AG04450 (cell line): ENCODE measurements at regions not wholly inside any gene's neighbourhood (a gene's known extent, or its start where the extent isn't known, plus 50 kb on each side); places are given as distances from the start of the nearest gene placed in this dataset.

Source experiments
- CTCF ChIA-PET: fragments of 300-600, 350-600 bp; formaldehyde crosslinking; extraction: SDS; loops from one replicate; lab custom pipeline; 2022; ENCODE audit warnings: antibody characterized with exemption, inconsistent platforms; lab: Charles Lee
- POLR2A ChIA-PET: fragments of 350-600 bp; formaldehyde crosslinking; extraction: SDS; loops from one replicate; lab custom pipeline; 2021; ENCODE audit warnings: antibody characterized with exemption, inconsistent platforms; lab: Yijun Ruan, JAX
- DNase-seq: peaks from one replicate; pipeline ENCODE4 v3.0.0-alpha.2; 2011; ENCODE audit warnings: low read depth, low spot score
- H3K27ac ChIP-seq: one replicate; pipeline ENCODE4 v1.5.1; 2012; ENCODE audit warnings: low read depth, low read length, control low read depth
- H3K27me3 ChIP-seq: one replicate; pipeline ENCODE4 v1.6.0; 2012; ENCODE audit warnings: low read length; ENCODE audit not compliant: control insufficient read depth, insufficient read depth
- H3K4me3 ChIP-seq: 2 replicates; pipeline ENCODE4 v1.5.1; 2011; ENCODE audit warnings: mild to moderate bottlenecking, low read depth, low read length, control low read depth
- H3K9me3 ChIP-seq: 2 replicates; pipeline ENCODE4 v1.5.1; 2012; ENCODE audit warnings: low read length; ENCODE audit not compliant: control insufficient read depth, insufficient read depth
- TF ChIP-seq, protein P1 (sequence below): IDR thresholded peaks from 2 replicates; pipeline ENCODE4 v1.5.1; 2011; ENCODE audit warnings: low read depth, low read length, control low read depth, inconsistent platforms

DNA sequence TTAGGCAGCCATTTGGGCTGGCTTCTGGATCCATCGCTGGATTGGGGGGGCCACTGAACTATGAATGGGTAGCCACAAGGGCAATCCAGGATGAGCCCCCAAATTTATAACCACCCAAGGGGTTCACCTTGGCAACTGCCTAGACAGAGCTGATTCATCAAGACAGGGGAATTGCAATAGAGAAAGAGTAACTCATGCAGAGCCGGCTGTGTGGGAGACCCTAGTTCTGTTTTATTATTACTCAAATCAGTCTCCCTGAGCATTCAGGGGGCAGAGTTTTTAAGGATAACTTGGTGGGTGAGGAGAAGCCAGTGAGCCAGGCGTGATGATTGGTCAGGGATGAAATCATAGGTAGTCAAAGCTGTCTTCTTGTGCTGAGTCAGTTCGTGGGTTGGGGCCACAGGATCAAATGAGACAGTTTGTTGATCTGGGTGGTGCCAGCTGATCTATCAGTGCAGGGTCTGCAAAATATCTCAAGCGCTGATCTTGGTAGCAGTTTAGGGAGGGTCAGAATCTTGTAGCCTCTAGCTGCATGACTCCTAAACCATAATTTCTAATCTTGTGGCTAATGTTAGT, 57.9 kb downstream of the DNAJB9 start:
- TF ChIP-seq, protein P1, sequence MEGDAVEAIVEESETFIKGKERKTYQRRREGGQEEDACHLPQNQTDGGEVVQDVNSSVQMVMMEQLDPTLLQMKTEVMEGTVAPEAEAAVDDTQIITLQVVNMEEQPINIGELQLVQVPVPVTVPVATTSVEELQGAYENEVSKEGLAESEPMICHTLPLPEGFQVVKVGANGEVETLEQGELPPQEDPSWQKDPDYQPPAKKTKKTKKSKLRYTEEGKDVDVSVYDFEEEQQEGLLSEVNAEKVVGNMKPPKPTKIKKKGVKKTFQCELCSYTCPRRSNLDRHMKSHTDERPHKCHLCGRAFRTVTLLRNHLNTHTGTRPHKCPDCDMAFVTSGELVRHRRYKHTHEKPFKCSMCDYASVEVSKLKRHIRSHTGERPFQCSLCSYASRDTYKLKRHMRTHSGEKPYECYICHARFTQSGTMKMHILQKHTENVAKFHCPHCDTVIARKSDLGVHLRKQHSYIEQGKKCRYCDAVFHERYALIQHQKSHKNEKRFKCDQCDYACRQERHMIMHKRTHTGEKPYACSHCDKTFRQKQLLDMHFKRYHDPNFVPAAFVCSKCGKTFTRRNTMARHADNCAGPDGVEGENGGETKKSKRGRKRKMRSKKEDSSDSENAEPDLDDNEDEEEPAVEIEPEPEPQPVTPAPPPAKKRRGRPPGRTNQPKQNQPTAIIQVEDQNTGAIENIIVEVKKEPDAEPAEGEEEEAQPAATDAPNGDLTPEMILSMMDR: no peak
- CTCF ChIA-PET: no interaction called here

DNA sequence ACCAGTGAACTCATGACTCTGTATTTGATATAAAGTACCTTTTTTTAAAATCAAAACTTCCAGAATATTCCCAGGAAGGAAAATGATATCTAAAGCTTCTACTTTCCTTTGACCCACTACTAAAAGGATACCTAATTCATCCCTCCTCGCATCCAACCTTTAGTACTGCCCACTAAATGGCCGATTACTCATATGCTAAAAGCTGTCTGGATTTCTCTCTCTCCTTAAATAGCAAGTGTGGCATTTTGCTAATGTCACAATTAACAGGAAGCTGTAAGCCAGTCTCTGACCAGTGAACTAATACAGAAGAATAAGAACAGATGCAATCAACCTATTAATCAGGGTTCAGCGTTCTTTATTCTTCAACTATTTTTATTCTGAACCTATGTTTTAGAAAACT, 59.0 kb downstream of the DNAJB9 start:
- TF ChIP-seq, protein P1: no peak
- Histone ChIP-seq H3K27me3 (no peaks in the 10 kb centered on the region), H3K9me3 (no peaks in the 10 kb centered on the region), H3K27ac (no peak overlapping the region), H3K4me3 (no peak overlapping the region)
- no peak for DNase-seq
- CTCF ChIA-PET: no interaction called here
- POLR2A ChIA-PET: no interaction called here

More for the DNA sequence above, 57.9 kb downstream of the DNAJB9 start:
- H3K27ac ChIP-seq: no peak overlapping the region
- H3K4me3 ChIP-seq: no peak overlapping the region
- no peak for DNase-seq
- H3K9me3 ChIP-seq: no peaks in the 10 kb centered on the region
- POLR2A ChIA-PET: no interaction called here
- no peaks in the 10 kb centered on the region for H3K27me3 ChIP-seq

DNA sequence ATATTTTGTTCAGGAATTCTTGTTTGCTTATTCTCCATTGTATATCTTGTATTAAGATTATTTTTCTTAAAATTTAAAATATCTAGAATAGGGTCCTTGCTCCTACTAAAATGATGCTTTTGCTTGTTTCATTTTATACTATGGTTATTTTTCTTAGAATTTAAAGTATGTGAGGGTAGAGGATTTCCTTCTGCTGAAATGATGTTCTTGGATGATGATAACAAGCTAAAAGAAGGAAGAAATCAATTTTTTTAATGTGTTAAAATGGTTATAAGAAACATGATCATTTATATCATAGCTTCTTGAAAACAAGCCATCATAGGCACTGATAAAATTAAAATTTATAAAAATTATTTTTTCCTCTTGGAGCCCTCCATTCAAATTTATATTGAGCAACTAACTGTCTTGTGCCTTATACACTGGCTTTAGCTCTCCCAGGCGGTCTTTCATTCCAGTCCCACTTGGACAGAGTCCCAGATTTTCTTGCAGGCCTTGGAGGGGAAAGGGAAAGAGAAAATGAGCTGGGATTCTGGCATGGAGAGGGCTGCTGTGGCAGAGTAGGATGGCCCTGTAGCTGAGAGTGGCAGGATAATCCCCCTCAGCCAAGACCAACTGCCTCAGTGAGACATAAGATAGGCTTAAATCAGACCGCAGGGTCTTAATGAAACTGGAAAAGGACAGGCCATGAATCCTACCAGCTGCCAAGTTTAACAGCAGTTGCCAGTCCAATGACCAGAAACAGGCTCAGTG, 60.2 kb downstream of the DNAJB9 start:
- CTCF ChIA-PET: interaction anchor here (1.2 kb wide), 1 partner anchor 18 kb away, joined by 4 read pairs; no protein-coding TSS in a partner anchor
- POLR2A ChIA-PET: no interaction called here
- Histone ChIP-seq H3K27me3 (no peaks in the 10 kb centered on the region), H3K4me3 (no peak overlapping the region), H3K27ac (no peak overlapping the region), H3K9me3 (no peaks in the 10 kb centered on the region)
- no peak for DNase-seq
- TF ChIP-seq, protein P1: no peak

DNA sequence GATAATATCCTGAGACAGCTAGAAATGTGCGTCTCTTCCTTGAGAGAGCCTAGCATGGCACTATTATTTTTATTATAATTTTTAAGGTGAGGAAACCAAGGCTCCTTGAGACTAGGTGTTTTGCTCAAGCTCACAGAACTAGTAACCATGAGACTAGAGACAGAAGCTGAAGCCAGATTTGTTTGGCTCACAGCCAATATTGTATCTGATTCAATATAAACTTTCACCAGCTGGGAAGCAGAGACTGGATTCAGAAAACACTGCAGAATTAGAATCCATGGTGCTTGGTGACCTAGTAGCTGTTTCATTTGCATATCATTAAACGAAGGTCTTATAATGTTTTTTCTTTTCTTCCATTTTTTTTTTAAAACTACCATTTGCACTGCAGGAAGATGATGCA, 64.4 kb downstream of the DNAJB9 start:
- no peak for DNase-seq
- Histone ChIP-seq H3K27me3 (no peaks in the 10 kb centered on the region), H3K27ac (no peak overlapping the region), H3K9me3 (no peaks in the 10 kb centered on the region), H3K4me3 (no peak overlapping the region)
- CTCF ChIA-PET: no interaction called here
- POLR2A ChIA-PET: no interaction called here
- TF ChIP-seq, protein P1: no peak

DNA sequence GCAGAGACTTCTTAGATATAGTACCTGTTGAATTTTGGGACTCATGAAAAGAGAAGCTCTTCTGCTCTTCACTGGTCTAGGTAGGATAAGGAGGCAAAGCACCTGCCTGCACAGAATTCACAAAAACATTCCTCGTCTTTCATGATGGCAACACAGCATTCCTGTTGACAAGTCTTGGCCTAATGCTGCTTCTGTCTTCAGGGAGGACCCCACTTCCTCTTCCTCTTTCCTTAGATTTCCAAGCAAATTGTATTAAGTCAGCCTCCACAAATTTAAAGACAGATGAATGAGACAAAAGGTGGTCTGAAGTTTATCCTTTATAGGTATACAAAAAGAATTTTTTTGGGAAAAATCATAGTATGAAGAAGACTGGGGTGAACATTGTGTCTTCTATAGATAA, 64.9 kb downstream of the DNAJB9 start:
- CTCF ChIA-PET: no interaction called here
- TF ChIP-seq, protein P1: no peak
- no peak for DNase-seq
- H3K27ac ChIP-seq: no peak overlapping the region
- H3K27me3 ChIP-seq: no peaks in the 10 kb centered on the region
- no peak overlapping the region for H3K4me3 ChIP-seq
- POLR2A ChIA-PET: no interaction called here
- no peaks in the 10 kb centered on the region for H3K9me3 ChIP-seq
